Retinal pigment epithelial cell (primary cell): ENCODE measurements at regions not wholly inside any gene's neighbourhood (a gene's known extent, or its start where the extent isn't known, plus 50 kb on each side); places are given as distances from the start of the nearest gene placed in this dataset.

Experiments
- DNase-seq: peaks from one replicate; pipeline ENCODE4 v3.0.0-alpha.2; 2010; ENCODE audit warnings: low read depth
- H3K4me3 ChIP-seq: 2 replicates; pipeline ENCODE4 v1.5.1; 2011; ENCODE audit warnings: mild to moderate bottlenecking, low read length, control low read depth, moderate library complexity
- CTCF ChIP-seq: conservative IDR thresholded peaks from 2 replicates; pipeline ENCODE4 v1.5.1; 2011; ENCODE audit warnings: low read depth, low read length, control low read depth, inconsistent platforms

GRCh38 chr18:51862051-51862715, 477.8 kb upstream of the DCC start:
- no peak overlapping the region for H3K4me3 ChIP-seq
- DNase-seq: no peak
- TF ChIP-seq CTCF: no peak

GRCh38 chr18:51864219-51864965, 475.6 kb upstream of the DCC start:
- H3K4me3 ChIP-seq: no peak overlapping the region
- no peak for DNase-seq
- no peak for TF ChIP-seq CTCF

GRCh38 chr18:51865538-51865937, 474.5 kb upstream of the DCC start:
- no peak for TF ChIP-seq CTCF
- H3K4me3 ChIP-seq: no peak overlapping the region
- DNase-seq: no peak

GRCh38 chr18:51867767-51868166, 472.2 kb upstream of the DCC start:
- TF ChIP-seq CTCF: no peak
- peak; percentile 0 for DNase-seq
- H3K4me3 ChIP-seq: no peak overlapping the region

GRCh38 chr18:51878724-51879123, 461.3 kb upstream of the DCC start:
- DNase-seq: no peak
- no peak for TF ChIP-seq CTCF
- H3K4me3 ChIP-seq: no peak overlapping the region

- TF ChIP-seq CTCF: no peak
- DNase-seq: no peak
Measured at GRCh38 chr18:51879329-51879728, 460.7 kb upstream of the DCC start.

GRCh38 chr18:51881394-51881793, 458.6 kb upstream of the DCC start:
- TF ChIP-seq CTCF: no peak
- no peak for DNase-seq
- H3K4me3 ChIP-seq: no peak overlapping the region

More at GRCh38 chr18:51879329-51879728, 460.7 kb upstream of the DCC start:
- H3K4me3 ChIP-seq: no peak overlapping the region
